ENCODE measurements at regions not wholly inside any gene's neighbourhood (a gene's known extent, or its start where the extent isn't known, plus 50 kb on each side); places are given as distances from the start of the nearest gene placed in this dataset.
"Not testable (repeated sequence)": the region's sequence is repeated elsewhere in the genome, so short reads cannot be mapped to it uniquely, and the experiment has no call there.

- no peak for DNase-seq (ENCODE audit: low read depth in 2 of 3, low spot score in 1 of 3)
Measured at GRCh38 chr14:27881063-27881462, 885.5 kb upstream of the FOXG1 start.

- DNase-seq (ENCODE audit: low read depth in 2 of 3, low spot score in 1 of 3): no peak
Measured at GRCh38 chr14:27881646-27882045, 884.9 kb upstream of the FOXG1 start.

GRCh38 chr14:27886256-27886655 is 880.3 kb upstream of the FOXG1 start:
- DNase-seq (ENCODE audit: low read depth in 2 of 3, low spot score in 1 of 3): no peak

- no peak for DNase-seq (ENCODE audit: low read depth in 2 of 3, low spot score in 1 of 3)
Measured at GRCh38 chr14:27890259-27890658, 876.3 kb upstream of the FOXG1 start.

GRCh38 chr14:27908484-27908883 is 858.1 kb upstream of the FOXG1 start:
- DNase-seq (ENCODE audit: low read depth in 2 of 3, low spot score in 1 of 3): not testable (repeated sequence)

- no peak for DNase-seq (ENCODE audit: low read depth in 2 of 3, low spot score in 1 of 3)
Measured at GRCh38 chr14:27916326-27916725, 850.3 kb upstream of the FOXG1 start.

- DNase-seq (ENCODE audit: low read depth in 2 of 3, low spot score in 1 of 3): no peak
Measured at GRCh38 chr14:27917896-27918295, 848.7 kb upstream of the FOXG1 start.

GRCh38 chr14:27927519-27927918 is 839.1 kb upstream of the FOXG1 start:
- no peak for DNase-seq (ENCODE audit: low read depth in 2 of 3, low spot score in 1 of 3)

- DNase-seq (ENCODE audit: low read depth in 2 of 3, low spot score in 1 of 3): no peak
Measured at GRCh38 chr14:27929797-27930347, 836.7 kb upstream of the FOXG1 start.

- no peak for DNase-seq (ENCODE audit: low read depth in 2 of 3, low spot score in 1 of 3)
Measured at GRCh38 chr14:27938392-27938791, 828.2 kb upstream of the FOXG1 start.

GRCh38 chr14:27945512-27945911 is 821.1 kb upstream of the FOXG1 start:
- no peak for DNase-seq (ENCODE audit: low read depth in 2 of 3, low spot score in 1 of 3)

GRCh38 chr14:27958757-27959156 is 807.8 kb upstream of the FOXG1 start:
- DNase-seq (ENCODE audit: low read depth in 2 of 3, low spot score in 1 of 3): no peak

GRCh38 chr14:27995691-27996090 is 770.9 kb upstream of the FOXG1 start:
- no peak for DNase-seq (ENCODE audit: low read depth in 2 of 3, low spot score in 1 of 3)

GRCh38 chr14:28001002-28001401 is 765.6 kb upstream of the FOXG1 start:
- no peak for DNase-seq (ENCODE audit: low read depth in 2 of 3, low spot score in 1 of 3)

GRCh38 chr14:28012629-28013415 is 753.8 kb upstream of the FOXG1 start:
- DNase-seq (ENCODE audit: low read depth in 2 of 3, low spot score in 1 of 3): no peak

- no peak for DNase-seq (ENCODE audit: low read depth in 2 of 3, low spot score in 1 of 3)
Measured at GRCh38 chr14:28020112-28020511, 746.5 kb upstream of the FOXG1 start.

GRCh38 chr14:28023853-28024252 is 742.7 kb upstream of the FOXG1 start:
- no peak for DNase-seq (ENCODE audit: low read depth in 2 of 3, low spot score in 1 of 3)

GRCh38 chr14:28052251-28052650 is 714.3 kb upstream of the FOXG1 start:
- DNase-seq (ENCODE audit: low read depth in 2 of 3, low spot score in 1 of 3): no peak

GRCh38 chr14:28055008-28055407 is 711.6 kb upstream of the FOXG1 start:
- DNase-seq (ENCODE audit: low read depth in 2 of 3, low spot score in 1 of 3): no peak

- DNase-seq (ENCODE audit: low read depth in 2 of 3, low spot score in 1 of 3): no peak
Measured at GRCh38 chr14:28057359-28058296, 709.0 kb upstream of the FOXG1 start.

GRCh38 chr14:28059254-28059653 is 707.3 kb upstream of the FOXG1 start:
- DNase-seq (ENCODE audit: low read depth in 2 of 3, low spot score in 1 of 3): no peak

- no peak for DNase-seq (ENCODE audit: low read depth in 2 of 3, low spot score in 1 of 3)
Measured at GRCh38 chr14:28061006-28061405, 705.6 kb upstream of the FOXG1 start.

Measured in stimulated activated CD4-positive, alpha-beta T cell treated with anti-CD3 and anti-CD28 coated beads, Interleukin-12 subunit alpha, Interleukin-12 subunit beta, amount 100 ng/mL, for 48 hours (primary cell).